GM18868 (cell line): ENCODE measurements at regions not wholly inside any gene's neighbourhood (a gene's known extent, or its start where the extent isn't known, plus 50 kb on each side); places are given as distances from the start of the nearest gene placed in this dataset.

Source experiments
- ATAC-seq: cut with Tn5 transposase; IDR thresholded peaks from one replicate; pipeline ENCODE4 v1.9.1; 2021; ENCODE audit warnings: mild to moderate bottlenecking, moderate library complexity; ENCODE audit not compliant: unreplicated experiment

- ATAC-seq: peak; percentile 62
These were observed 114.6 kb upstream of the ATP1B1 start for GRCh38 chr1:168991667-168992475.

- no peak for ATAC-seq
These were observed 105.1 kb upstream of the ATP1B1 start for GRCh38 chr1:169001353-169001752.

- ATAC-seq: no peak
These were observed 102.5 kb upstream of the ATP1B1 start for GRCh38 chr1:169003864-169004516.

GRCh38 chr1:169005776-169006175 lies 100.7 kb upstream of the ATP1B1 start:
- no peak for ATAC-seq

- peak; percentile 62 for ATAC-seq
These were observed 96.8 kb upstream of the ATP1B1 start for GRCh38 chr1:169009666-169010065.

- peak; percentile 71 for ATAC-seq
These were observed 94.1 kb upstream of the ATP1B1 start for GRCh38 chr1:169012416-169012815.

GRCh38 chr1:169013821-169014220 lies 92.7 kb upstream of the ATP1B1 start:
- ATAC-seq: no peak

- ATAC-seq: no peak
These were observed 91.0 kb upstream of the ATP1B1 start for GRCh38 chr1:169015464-169015863.

- ATAC-seq: no peak
These were observed 87.7 kb upstream of the ATP1B1 start for GRCh38 chr1:169018751-169019150.

GRCh38 chr1:169019419-169020058 lies 87.0 kb upstream of the ATP1B1 start:
- no peak for ATAC-seq

- no peak for ATAC-seq
These were observed 85.8 kb upstream of the ATP1B1 start for GRCh38 chr1:169020684-169021083.

GRCh38 chr1:169022648-169023047 lies 83.8 kb upstream of the ATP1B1 start:
- ATAC-seq: no peak

- no peak for ATAC-seq
These were observed 82.2 kb upstream of the ATP1B1 start for GRCh38 chr1:169024255-169024654.

GRCh38 chr1:169024800-169025271 lies 81.7 kb upstream of the ATP1B1 start:
- ATAC-seq: peak; percentile 98

- peak; percentile 27 for ATAC-seq
These were observed 81.1 kb upstream of the ATP1B1 start for GRCh38 chr1:169025412-169025811.

GRCh38 chr1:169027607-169028320 lies 78.7 kb upstream of the ATP1B1 start:
- ATAC-seq: no peak

GRCh38 chr1:169031566-169032224 lies 74.8 kb upstream of the ATP1B1 start:
- ATAC-seq: no peak

- ATAC-seq: no peak
These were observed 65.1 kb upstream of the ATP1B1 start for GRCh38 chr1:169041366-169041765.

GRCh38 chr1:169042377-169042776 lies 64.1 kb upstream of the ATP1B1 start:
- ATAC-seq: no peak

GRCh38 chr1:169043823-169044222 lies 62.7 kb upstream of the ATP1B1 start:
- ATAC-seq: no peak

GRCh38 chr1:169044296-169044695 lies 62.2 kb upstream of the ATP1B1 start:
- peak; percentile 89 for ATAC-seq
